Central memory CD8-positive, alpha-beta T cell (primary cell): ENCODE measurements at regions not wholly inside any gene's neighbourhood (a gene's known extent, or its start where the extent isn't known, plus 50 kb on each side); places are given as distances from the start of the nearest gene placed in this dataset.

Source experiments
- ATAC-seq: fragments of 150-1000 bp; cut with Tn5 transposase; replicated peaks from 2 replicates; pipeline ENCODE4 v1.10.0; 2022; ENCODE audit warnings: mild to moderate bottlenecking, moderate FRiP score, moderate number of reproducible peaks; ENCODE audit not compliant: poor library complexity, severe bottlenecking; ENCODE audit errors: extremely low read depth
- DNase-seq, 2 donors: peaks; one replicate each; pipeline ENCODE4 v3.0.0; 2021; ENCODE audit warnings: low spot score in 2 of 2
- H3K27ac Mint-ChIP-seq: one replicate; pipeline ENCODE4 v1.8.0; 2022; ENCODE audit warnings: low read depth, mild to moderate bottlenecking, moderate library complexity, mixed read lengths
- H3K27me3 Mint-ChIP-seq: one replicate; pipeline ENCODE4 v1.8.0; 2022; ENCODE audit warnings: mixed read lengths
- H3K36me3 Mint-ChIP-seq: one replicate; pipeline ENCODE4 v1.8.0; 2022; ENCODE audit warnings: mild to moderate bottlenecking, moderate library complexity, mixed read lengths; ENCODE audit not compliant: insufficient read depth
- H3K4me1 Mint-ChIP-seq: one replicate; pipeline ENCODE4 v1.8.0; 2022; ENCODE audit warnings: mixed read lengths
- H3K4me3 Mint-ChIP-seq: one replicate; pipeline ENCODE4 v1.8.0; 2022; ENCODE audit warnings: mild to moderate bottlenecking, moderate library complexity, mixed read lengths
- H3K9me3 Mint-ChIP-seq: one replicate; pipeline ENCODE4 v1.8.0; 2022; ENCODE audit warnings: mixed read lengths

DNA sequence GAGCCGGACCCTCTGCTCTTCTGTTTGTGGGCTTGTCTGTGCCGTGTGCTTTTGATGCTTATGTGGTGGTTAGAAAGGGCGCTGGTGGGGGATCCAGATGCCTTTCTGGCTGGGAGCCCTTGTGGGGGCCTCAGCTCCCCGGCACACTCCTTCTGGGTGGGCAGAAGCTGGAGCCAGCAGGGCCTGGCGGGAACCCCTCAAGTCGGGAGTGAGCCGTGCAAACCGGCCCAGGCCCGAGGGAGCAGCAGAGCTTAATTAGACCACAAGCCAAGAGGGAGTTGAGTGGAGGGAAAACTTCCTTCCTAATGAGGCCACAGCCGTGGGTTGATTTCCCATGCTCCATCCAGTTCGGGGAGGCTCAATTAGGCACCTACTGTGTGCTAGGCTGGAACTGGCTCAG is 76.0 kb upstream of the RNU6ATAC start:
- Mint-ChIP-seq H3K36me3 (no peaks in the 10 kb centered on the region), H3K9me3 (no peaks in the 10 kb centered on the region), H3K27ac (no peak overlapping the region), H3K27me3 (peaks cover 45% of the 10 kb centered on the region), H3K4me3 (no peak overlapping the region), H3K4me1 (peaks cover 12% of the 10 kb centered on the region)
- no peak for ATAC-seq
- DNase-seq, result no peak

DNA sequence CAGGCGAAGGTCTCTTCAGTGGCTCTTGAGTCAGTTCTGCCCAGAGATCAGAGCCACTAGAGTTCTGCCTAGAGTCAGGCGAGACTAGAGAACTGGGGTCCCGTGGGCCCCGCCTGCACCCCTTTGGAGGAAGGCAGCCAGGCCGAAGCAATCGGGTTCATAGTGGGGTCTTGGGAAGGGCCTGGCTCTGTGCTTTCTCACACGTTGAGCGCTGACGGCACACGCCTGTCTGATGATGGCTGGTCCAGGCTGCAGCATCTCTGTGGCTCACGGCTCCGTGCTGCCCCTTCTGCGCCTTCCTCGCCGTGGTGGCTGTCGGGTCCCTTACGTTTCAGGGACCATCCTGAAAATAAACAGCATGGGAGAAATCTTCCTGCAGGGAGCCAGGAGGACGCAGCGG is 78.3 kb upstream of the RNU6ATAC start:
- peaks cover 46% of the 10 kb centered on the region for H3K27me3 Mint-ChIP-seq
- no peaks in the 10 kb centered on the region for H3K36me3 Mint-ChIP-seq
- H3K9me3 Mint-ChIP-seq, result no peaks in the 10 kb centered on the region
- no peak overlapping the region for H3K4me3 Mint-ChIP-seq
- no peak overlapping the region for H3K27ac Mint-ChIP-seq
- ATAC-seq (no peak), DNase-seq (no peak)
- peaks cover 12% of the 10 kb centered on the region for H3K4me1 Mint-ChIP-seq

DNA sequence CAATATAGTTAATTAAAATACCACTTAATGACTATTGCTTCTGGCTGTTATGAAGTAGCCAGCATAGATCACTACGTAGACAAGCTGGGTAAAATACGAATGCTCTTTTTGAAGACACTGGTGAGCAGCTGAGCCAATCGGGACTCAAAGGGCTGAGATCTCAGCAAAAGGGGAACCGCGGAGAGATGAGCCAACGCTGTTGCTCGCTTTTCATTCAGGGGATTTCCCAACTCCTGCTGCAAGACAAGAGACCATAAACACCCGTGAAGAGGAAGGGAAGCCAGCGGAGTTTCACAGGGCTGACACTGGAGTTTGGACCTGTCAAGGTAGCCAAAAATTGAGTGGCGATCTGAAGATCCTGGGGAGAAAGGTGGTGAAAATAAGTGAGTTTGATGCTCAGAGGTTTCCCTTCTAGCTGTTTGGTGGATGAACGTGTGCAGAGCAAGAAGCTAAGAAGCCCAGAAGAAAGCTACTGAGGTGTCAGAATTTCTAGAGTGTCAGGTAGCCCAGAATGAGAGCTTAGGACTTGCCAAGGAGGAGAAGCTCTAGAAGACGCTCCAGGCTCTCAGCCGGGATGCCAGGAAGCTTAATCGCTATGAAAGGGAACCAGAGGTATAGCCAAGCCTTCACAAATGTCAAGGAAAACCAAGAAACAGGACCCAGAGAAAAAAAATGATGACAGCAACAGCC is 79.6 kb upstream of the RNU6ATAC start:
- H3K4me3 Mint-ChIP-seq, result peak overlapping the region; percentile 37
- H3K27ac Mint-ChIP-seq, result peak overlapping the region; percentile 29

DNA sequence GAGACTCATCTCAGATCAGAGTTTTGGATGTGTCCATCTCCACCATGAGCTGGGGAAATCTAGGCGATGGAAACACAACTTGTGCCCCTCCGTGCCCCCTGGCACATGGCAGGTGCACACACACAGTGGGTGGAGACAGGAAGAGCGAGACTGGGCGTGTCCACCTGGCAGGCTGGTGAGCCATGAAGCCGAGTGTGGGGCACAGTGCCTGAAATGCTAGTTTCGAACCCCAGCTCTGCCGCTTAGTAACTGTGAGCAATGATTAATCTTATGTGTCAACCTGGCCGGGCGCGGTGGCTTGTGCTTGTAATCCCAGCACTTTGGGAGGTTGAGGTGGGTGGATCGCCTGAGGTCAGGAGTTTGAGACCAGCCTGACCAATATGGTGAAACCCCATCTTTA is 80.8 kb upstream of the RNU6ATAC start:
- Mint-ChIP-seq H3K27me3 (peaks cover 24% of the 10 kb centered on the region), H3K9me3 (peaks cover 6% of the 10 kb centered on the region), H3K27ac (no peak overlapping the region), H3K36me3 (peaks cover 1% of the 10 kb centered on the region), H3K4me3 (no peak overlapping the region), H3K4me1 (peaks cover 12% of the 10 kb centered on the region)
- DNase-seq (no peak), ATAC-seq (no peak)

More for the DNA sequence above, 79.6 kb upstream of the RNU6ATAC start:
- peak; percentile 84 for ATAC-seq
- H3K9me3 Mint-ChIP-seq, result peaks cover 6% of the 10 kb centered on the region
- peaks cover 12% of the 10 kb centered on the region for H3K4me1 Mint-ChIP-seq
- peaks cover 1% of the 10 kb centered on the region for H3K36me3 Mint-ChIP-seq
- peaks cover 36% of the 10 kb centered on the region for H3K27me3 Mint-ChIP-seq
- DNase-seq, result peak in 1 of 2 donors; percentile 31

DNA sequence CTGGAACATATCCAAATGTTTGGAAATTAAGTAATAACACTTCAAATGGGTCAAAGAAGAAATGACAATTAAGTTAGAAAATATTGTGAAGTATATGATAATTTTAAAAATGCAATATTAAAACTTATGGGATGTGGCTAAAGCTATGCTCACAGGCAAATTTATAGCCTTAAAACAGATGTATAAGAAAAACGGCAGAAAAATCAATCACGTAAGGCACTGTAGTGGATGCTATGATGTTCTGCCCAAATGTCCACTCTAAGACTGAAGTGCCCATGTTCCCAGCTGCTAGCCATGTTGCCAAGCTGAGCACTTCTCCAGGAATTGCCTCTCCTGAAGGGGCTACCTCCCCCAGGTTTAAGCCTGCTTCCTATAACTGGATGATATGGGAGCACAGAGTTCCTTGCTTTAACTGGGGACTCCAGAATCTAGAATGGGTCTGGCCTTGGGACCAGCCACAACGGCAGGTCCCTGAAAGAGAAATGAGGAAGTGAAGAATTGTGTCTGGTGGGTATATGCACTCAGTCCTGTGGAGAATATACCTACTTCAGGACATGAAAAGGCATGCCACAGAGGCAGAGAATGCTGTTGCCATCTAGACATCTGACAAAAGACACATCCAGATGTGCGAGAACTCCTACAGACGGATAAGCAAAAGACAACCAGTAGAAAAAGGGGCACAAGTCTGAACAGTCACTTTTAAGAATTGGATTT is 78.2 kb upstream of the RXRA start:
- Mint-ChIP-seq H3K4me1 (peaks cover 6% of the 10 kb centered on the region), H3K27ac (no peak overlapping the region), H3K4me3 (no peak overlapping the region), H3K36me3 (peaks cover 1% of the 10 kb centered on the region), H3K9me3 (peaks cover 6% of the 10 kb centered on the region), H3K27me3 (peaks cover 9% of the 10 kb centered on the region)
- ATAC-seq, result no peak
- DNase-seq, result no peak

DNA sequence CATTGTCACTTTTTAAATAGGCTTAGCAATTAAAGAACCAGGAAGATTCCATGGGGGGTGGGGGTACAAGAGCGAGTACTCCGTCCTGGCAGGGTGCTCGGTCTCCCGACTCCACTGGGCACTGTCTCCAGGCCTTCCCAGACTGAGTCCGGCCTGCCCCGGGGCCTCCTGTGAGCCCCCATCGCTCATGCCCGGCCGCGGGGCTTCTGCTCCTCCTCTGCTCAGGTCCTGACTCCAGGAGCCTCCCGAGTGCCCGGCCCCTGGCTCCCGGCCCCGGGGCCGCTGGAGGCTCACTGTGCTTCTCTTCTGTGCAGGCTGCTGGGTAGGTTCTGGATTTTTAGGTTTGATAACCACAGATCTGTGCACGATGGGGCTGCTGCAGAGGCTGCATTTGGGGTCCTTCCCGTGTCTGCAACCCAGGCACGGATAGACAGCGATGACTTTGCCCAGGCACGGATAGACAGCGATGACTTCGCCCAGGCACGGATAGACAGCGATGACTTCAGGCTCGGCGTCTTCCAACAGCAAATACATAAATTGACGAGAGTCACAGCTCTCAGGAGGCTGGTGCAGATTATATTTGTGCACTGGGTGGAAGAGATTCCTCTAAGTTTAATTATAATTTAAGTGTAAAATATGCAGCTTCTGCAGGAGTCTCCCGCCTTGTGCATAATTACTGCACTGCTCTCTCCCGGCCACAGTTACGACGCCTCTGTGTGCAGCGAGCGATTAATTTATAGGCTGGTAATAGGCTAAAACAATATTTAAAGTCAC is 74.8 kb upstream of the RXRA start:
- Mint-ChIP-seq H3K9me3 (peaks cover 6% of the 10 kb centered on the region), H3K27me3 (no peaks in the 10 kb centered on the region), H3K36me3 (peaks cover 2% of the 10 kb centered on the region), H3K27ac (no peak overlapping the region), H3K4me3 (no peak overlapping the region), H3K4me1 (no peaks in the 10 kb centered on the region)
- ATAC-seq (no peak), DNase-seq (no peak)

DNA sequence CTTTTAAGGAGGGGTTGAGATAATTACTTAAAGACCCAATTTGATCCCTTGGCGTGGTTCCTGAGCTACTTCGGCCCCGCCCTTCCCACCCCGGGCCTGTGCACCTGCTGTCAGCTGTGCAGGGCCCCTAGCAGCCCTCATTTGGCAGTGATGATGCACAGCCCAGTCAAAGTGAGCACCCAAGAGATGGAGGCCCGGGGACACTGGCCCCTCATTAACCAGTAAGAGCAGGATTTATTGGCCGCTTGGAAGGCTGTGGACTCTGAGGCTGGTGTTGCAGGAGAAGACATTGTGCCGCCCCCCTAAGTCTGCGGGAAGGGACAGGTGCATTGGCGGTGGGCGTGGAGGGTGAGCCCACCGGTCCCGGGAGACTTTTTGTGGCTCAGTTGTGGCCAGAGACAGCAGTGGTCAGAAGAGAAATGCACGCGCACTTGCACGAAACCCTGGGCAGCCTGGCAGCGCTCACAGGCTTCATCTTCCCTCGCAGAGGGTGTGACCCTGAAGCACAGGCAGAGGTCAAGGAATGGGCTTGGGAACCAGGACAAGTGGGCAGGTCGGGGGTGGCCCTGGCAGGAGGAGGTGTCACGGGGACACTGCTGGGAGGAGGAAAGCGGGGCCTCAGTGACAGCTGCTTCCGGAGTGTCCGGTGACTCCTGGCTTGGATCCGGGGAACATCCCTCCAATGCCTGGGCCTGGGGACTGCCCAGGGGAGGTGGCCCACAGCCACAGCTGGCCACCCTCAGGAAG is 74.0 kb upstream of the RXRA start:
- Mint-ChIP-seq H3K27me3 (no peaks in the 10 kb centered on the region), H3K36me3 (peaks cover 2% of the 10 kb centered on the region), H3K27ac (no peak overlapping the region), H3K9me3 (peaks cover 6% of the 10 kb centered on the region), H3K4me1 (no peaks in the 10 kb centered on the region), H3K4me3 (no peak overlapping the region)
- no peak for ATAC-seq
- DNase-seq, result no peak

DNA sequence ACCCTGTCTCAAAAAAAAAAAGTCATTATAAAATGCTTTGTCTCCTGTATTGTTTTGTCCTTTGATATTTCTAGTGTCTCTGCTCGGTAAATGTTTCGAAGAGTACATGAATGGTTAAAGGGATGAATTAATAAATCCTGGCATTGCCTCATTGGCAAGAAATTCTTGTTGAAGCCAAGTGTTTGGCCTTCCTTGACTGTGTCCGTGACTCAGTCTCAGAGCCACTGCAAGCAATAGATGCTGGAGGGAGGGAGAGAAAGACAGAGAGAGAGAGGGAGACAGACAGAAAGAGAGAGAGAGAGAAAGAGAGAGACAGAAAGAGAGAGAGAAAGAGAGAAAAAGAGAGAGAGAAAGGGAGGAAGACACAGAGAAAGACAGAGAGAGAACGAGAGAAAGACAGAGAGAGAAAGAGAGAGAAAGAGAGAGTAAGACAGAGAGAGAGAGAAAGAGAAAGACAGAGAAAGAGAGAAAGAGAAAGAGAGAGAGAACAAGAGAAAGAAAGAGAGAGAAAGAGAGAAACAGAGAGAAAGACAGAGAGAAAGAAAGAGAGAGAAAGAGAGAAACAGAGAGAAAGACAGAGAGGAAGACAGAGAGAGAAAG is 72.5 kb upstream of the RXRA start:
- no peak for DNase-seq
- peak overlapping the region; percentile 32 for H3K27ac Mint-ChIP-seq
- H3K4me1 Mint-ChIP-seq, result no peaks in the 10 kb centered on the region
- H3K36me3 Mint-ChIP-seq, result peaks cover 1% of the 10 kb centered on the region
- no peak for ATAC-seq
- H3K4me3 Mint-ChIP-seq, result no peak overlapping the region
- H3K27me3 Mint-ChIP-seq, result no peaks in the 10 kb centered on the region
- H3K9me3 Mint-ChIP-seq, result no peaks in the 10 kb centered on the region

DNA sequence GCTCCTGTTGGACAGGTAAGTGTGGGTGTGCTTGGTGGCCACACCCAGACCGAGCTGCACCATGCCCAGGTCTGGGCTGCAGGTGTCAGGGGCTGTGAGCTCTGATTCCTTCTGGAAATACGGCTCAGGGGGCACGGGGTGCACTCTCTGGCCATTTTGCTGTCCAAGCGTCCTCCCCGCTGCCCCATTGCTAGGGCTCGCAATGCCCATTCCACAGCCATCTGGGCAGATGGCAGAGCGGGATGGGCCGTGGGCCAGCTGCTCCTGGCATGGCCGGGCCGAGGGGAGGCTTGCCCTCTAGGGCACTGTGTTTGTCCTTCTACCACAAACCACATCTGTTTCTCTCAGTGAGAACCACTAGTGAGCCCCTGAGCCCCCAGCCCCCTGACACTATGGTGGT is 67.9 kb upstream of the RXRA start:
- Mint-ChIP-seq H3K9me3 (no peaks in the 10 kb centered on the region), H3K4me1 (no peaks in the 10 kb centered on the region), H3K4me3 (no peak overlapping the region), H3K36me3 (peaks cover 3% of the 10 kb centered on the region), H3K27me3 (no peaks in the 10 kb centered on the region), H3K27ac (no peak overlapping the region)
- no peak for DNase-seq
- no peak for ATAC-seq

DNA sequence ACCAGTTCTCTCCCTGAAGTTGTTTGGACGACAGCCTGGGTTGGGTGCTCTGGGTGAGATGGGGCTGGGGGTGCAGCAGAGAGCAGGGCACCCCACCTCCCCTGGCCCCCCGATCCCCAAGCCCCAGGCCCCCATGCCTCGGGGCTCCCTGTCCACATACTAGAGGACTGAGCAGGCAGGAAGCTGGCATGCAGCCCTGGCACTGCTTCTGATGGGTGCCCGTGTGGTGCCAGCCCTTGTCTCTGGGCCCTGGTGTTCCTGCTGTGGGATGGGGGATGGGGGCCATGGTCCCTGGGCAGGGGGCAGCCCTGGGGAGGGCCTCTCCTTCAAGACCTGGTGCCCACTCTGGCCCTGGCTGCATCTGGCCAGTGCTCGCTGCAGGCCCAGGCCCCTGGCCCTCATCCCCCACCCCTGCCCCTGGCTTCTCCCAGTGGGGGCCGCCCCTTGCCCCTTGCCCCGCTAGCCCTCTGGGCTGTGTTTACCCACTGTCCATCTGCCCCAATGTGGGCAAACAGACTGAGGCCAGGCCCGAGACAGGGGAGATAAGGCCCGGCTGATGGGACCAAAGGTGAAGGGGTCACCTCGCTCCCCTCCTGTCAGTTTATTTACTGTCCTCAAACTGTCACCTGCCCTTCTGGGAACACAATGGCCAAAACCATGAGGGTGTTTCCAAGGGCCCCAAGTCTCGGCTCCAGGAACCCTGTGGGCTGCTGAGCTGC is 67.3 kb upstream of the RXRA start:
- Mint-ChIP-seq H3K4me3 (no peak overlapping the region), H3K36me3 (peaks cover 3% of the 10 kb centered on the region), H3K27me3 (no peaks in the 10 kb centered on the region), H3K27ac (no peak overlapping the region), H3K9me3 (no peaks in the 10 kb centered on the region), H3K4me1 (no peaks in the 10 kb centered on the region)
- ATAC-seq, result no peak
- no peak for DNase-seq

DNA sequence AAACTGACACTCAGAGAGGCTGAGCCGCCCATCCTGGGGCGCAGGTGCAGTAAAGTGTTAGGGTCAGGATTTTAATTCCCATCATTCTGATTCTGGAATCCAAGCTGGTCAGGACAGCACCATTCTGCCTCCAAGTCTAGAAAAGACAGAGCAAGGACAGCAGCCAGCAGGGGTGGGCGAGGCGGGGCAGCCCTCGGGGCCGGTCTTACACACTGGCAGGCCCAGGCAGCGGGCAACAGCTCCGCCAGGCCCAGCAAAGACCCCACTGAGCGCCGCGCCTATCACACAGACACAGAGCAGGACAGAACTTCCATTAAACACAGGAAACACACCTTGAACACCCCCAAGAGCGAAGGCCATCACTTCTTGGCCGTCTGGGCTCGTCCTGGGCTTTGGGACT is 66.5 kb upstream of the RXRA start:
- H3K36me3 Mint-ChIP-seq, result peaks cover 3% of the 10 kb centered on the region
- no peak for DNase-seq
- ATAC-seq, result no peak

More for the DNA sequence above, 66.5 kb upstream of the RXRA start:
- Mint-ChIP-seq H3K4me1 (no peaks in the 10 kb centered on the region), H3K4me3 (no peak overlapping the region), H3K9me3 (no peaks in the 10 kb centered on the region), H3K27ac (no peak overlapping the region), H3K27me3 (no peaks in the 10 kb centered on the region)
